PC-3 (cell line): ENCODE measurements at regions not wholly inside any gene's neighbourhood (a gene's known extent, or its start where the extent isn't known, plus 50 kb on each side); places are given as distances from the start of the nearest gene placed in this dataset.

ENCODE experiments used
- CTCF ChIP-seq: fragments of 300-600 bp; sonication (generic); conservative IDR thresholded peaks from 2 replicates; pipeline ENCODE4 v1.5.1; 2017; ENCODE audit warnings: antibody characterized with exemption, low read depth, mild to moderate bottlenecking, low read length
- EZH2 ChIP-seq: fragments of 300-600 bp; sonication (generic); IDR thresholded peaks from one replicate; pipeline ENCODE4 v1.6.1; 2017; ENCODE audit warnings: antibody characterized with exemption, mild to moderate bottlenecking, low read length; ENCODE audit not compliant: unreplicated experiment
- EZH2phosphoT487 ChIP-seq: fragments of 300-600 bp; sonication (generic); IDR thresholded peaks from 2 replicates; pipeline ENCODE4 v1.6.1; 2018; ENCODE audit warnings: mild to moderate bottlenecking, antibody characterized with exemption, low read length, borderline replicate concordance

GRCh38 chr10:111986079-111986478 is 197.5 kb downstream of the GPAM start:
- TF ChIP-seq CTCF (no peak), EZH2phosphoT487 (no peak), EZH2 (no peak)
